ENCODE measurements at regions not wholly inside any gene's neighbourhood (a gene's known extent, or its start where the extent isn't known, plus 50 kb on each side); places are given as distances from the start of the nearest gene placed in this dataset.

DNA sequence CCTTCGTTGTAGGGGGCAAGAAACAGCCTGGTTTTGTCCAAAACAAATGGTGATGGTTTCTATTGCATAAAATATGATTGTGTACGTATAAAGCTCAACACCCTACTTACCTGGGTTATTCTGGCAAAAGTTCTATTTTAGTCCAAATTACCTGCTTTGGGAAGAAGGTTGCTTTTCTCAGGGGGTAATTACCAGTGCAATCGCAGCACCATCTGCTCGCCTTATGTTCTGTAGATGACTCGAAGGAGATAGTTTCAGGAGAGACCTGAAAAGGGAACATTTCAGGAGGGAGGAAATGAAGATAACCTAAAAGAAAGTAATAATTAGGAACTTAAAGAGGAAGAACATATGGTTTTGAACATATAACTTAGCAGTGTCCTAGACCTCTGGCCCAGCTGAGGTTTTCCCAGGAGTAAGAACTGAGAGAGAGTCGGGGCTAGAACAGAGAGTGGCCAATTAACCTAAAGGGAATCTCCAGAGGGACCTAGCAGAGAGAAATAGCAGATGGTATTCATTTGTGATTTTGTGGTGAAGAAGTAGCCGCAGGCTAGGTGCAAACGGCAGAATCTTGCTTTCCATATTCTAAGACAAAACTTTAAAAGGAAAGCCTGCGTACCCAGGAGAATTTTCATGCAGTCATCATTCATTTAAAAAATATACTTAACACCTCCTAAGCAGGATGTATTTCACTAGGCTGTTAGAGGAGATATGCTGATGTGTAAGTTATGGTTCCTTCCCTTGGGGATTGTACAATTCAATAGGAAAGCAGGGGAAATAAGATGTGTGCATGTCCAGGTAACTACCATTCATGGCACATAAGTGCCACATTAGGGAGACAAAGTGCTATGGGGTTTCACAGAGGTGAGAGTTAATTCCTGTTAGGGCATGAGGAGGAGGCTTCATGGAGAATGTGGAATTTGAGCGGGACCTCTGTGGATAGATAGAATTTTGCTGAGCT lies 113.0 kb upstream of the SLC10A2 start:
- ChIA-PET CTCF (no interaction called here), POLR2A (no interaction called here)
- no peaks in the 10 kb centered on the region for H3K4me1 ChIP-seq (ENCODE audit: control insufficient read depth in 1 of 2, extremely low read depth in 1 of 2, insufficient read depth in 2 of 2, low read length in 2 of 2)
- Mint-ChIP-seq H3K4me3 (no peak overlapping the region), H3K9me3 (peaks cover 0 to 3% (median 0%) of the 10 kb centered on the region in 3 donors), H3K36me3 (no peaks in the 10 kb centered on the region), H3K27me3 (no peaks in the 10 kb centered on the region), H3K4me1 (no peaks in the 10 kb centered on the region), H3K27ac (no peak overlapping the region)
- ATAC-seq (replicated peaks in 1 of 4) (no peak), DNase-seq (no peak)
- H3K4me3 ChIP-seq (ENCODE audit: control insufficient read depth in 1 of 2, extremely low read depth in 1 of 2, low read length in 1 of 2) = no peak overlapping the region
- no peaks in the 10 kb centered on the region for H3K9me3 ChIP-seq
- H3K27ac ChIP-seq (ENCODE audit: low read length) = no peak overlapping the region
- WGBS (ENCODE audit: insufficient coverage) = 79% methylated on average over 2 of the region's 10 CpGs
- no peaks in the 10 kb centered on the region for H3K36me3 ChIP-seq (ENCODE audit: control insufficient read depth in 2 of 2, extremely low read depth in 1 of 2, insufficient read depth in 1 of 2, low read length in 1 of 2)
- no peaks in the 10 kb centered on the region for H3K27me3 ChIP-seq (replicated peaks in 1 of 2; ENCODE audit: control insufficient read depth in 2 of 2, extremely low read depth in 1 of 2, insufficient read depth in 2 of 2, low read length in 1 of 2)

DNA sequence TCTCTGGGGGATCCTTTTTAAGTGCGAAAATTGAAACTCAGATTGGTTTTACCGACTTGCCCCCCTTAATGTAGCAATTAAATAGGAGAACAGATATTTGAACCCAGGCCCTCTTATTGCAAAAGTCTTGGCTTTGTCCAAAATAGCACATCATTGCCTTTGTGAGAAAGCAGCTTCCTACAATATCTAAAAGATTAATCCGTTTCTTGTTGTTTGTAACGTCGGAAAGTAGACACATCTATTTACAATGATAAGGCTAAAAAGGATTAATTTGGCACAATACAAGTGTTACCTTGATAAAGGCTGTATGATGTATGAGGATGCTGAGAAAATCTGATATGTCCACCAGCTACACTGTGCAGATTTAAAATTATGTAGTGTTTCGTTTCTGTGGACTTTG lies 108.7 kb upstream of the SLC10A2 start:
- POLR2A ChIA-PET = no interaction called here
- Histone ChIP-seq H3K27me3 (replicated peaks in 1 of 2; ENCODE audit: control insufficient read depth in 2 of 2, extremely low read depth in 1 of 2, insufficient read depth in 2 of 2, low read length in 1 of 2) (no peaks in the 10 kb centered on the region), H3K27ac (ENCODE audit: low read length) (no peak overlapping the region), H3K4me1 (ENCODE audit: control insufficient read depth in 1 of 2, extremely low read depth in 1 of 2, insufficient read depth in 2 of 2, low read length in 2 of 2) (no peaks in the 10 kb centered on the region), H3K9me3 (no peaks in the 10 kb centered on the region), H3K36me3 (ENCODE audit: control insufficient read depth in 2 of 2, extremely low read depth in 1 of 2, insufficient read depth in 1 of 2, low read length in 1 of 2) (no peaks in the 10 kb centered on the region), H3K4me3 (ENCODE audit: control insufficient read depth in 1 of 2, extremely low read depth in 1 of 2, low read length in 1 of 2) (no peak overlapping the region)
- DNase-seq (no peak), ATAC-seq (replicated peaks in 1 of 4) (no peak)
- Mint-ChIP-seq H3K27me3 (no peaks in the 10 kb centered on the region), H3K4me1 (no peaks in the 10 kb centered on the region), H3K9me3 (peaks cover 0 to 7% (median 0%) of the 10 kb centered on the region in 3 donors), H3K4me3 (no peak overlapping the region), H3K27ac (no peak overlapping the region), H3K36me3 (no peaks in the 10 kb centered on the region)
- CTCF ChIA-PET = no interaction called here
- WGBS (ENCODE audit: insufficient coverage) = 100% methylated on average over 2 of the region's 6 CpGs

GRCh38 chr13:103168901-103169508 lies 102.8 kb upstream of the SLC10A2 start:
- Histone ChIP-seq H3K9me3 (no peaks in the 10 kb centered on the region), H3K27ac (ENCODE audit: low read length) (no peak overlapping the region), H3K4me3 (ENCODE audit: control insufficient read depth in 1 of 2, extremely low read depth in 1 of 2, low read length in 1 of 2) (no peak overlapping the region), H3K27me3 (replicated peaks in 1 of 2; ENCODE audit: control insufficient read depth in 2 of 2, extremely low read depth in 1 of 2, insufficient read depth in 2 of 2, low read length in 1 of 2) (no peaks in the 10 kb centered on the region), H3K36me3 (ENCODE audit: control insufficient read depth in 2 of 2, extremely low read depth in 1 of 2, insufficient read depth in 1 of 2, low read length in 1 of 2) (no peaks in the 10 kb centered on the region), H3K4me1 (ENCODE audit: control insufficient read depth in 1 of 2, extremely low read depth in 1 of 2, insufficient read depth in 2 of 2, low read length in 2 of 2) (no peaks in the 10 kb centered on the region)
- ChIA-PET POLR2A (no interaction called here), CTCF (no interaction called here)
- Mint-ChIP-seq H3K4me1 (no peaks in the 10 kb centered on the region), H3K36me3 (no peaks in the 10 kb centered on the region), H3K9me3 (peaks cover 0 to 22% (median 8%) of the 10 kb centered on the region in 3 donors), H3K27me3 (no peaks in the 10 kb centered on the region), H3K4me3 (no peak overlapping the region), H3K27ac (no peak overlapping the region)
- ATAC-seq (replicated peaks in 1 of 4) (no peak), DNase-seq (no peak)
- WGBS (ENCODE audit: insufficient coverage) = no CpG with 5 or more reads among the region's 16 CpGs

DNA sequence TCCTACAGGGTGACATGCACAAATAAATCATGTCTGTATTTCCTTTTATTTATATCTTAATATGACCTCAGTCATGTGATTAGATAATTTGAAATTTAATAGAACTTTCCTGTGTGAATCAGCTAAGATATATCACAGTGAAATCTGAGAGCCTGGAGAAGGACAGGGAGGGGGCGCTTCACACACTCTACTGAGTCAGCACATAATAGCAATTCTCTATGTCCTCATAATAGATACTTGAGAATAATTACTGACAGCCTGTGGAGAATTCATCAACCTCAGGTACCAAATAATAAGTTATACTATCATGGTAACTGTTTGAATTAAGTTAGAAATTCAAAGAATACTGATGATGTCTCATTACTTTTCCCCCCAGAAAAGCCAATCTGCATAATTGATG lies 98.0 kb upstream of the SLC10A2 start:
- WGBS (ENCODE audit: insufficient coverage) = no CpG with 5 or more reads among the region's 1 CpG
- H3K27ac ChIP-seq (ENCODE audit: low read length) = no peak overlapping the region
- H3K9me3 ChIP-seq = no peaks in the 10 kb centered on the region
- ATAC-seq (replicated peaks in 1 of 4) (no peak), DNase-seq (no peak)
- peaks cover 0 to 15% (median 8%) of the 10 kb centered on the region in 3 donors for H3K9me3 Mint-ChIP-seq
- H3K4me3 Mint-ChIP-seq = no peak overlapping the region
- CTCF ChIA-PET = no interaction called here
- H3K27me3 ChIP-seq (replicated peaks in 1 of 2; ENCODE audit: control insufficient read depth in 2 of 2, extremely low read depth in 1 of 2, insufficient read depth in 2 of 2, low read length in 1 of 2) = no peaks in the 10 kb centered on the region
- no peaks in the 10 kb centered on the region for H3K36me3 ChIP-seq (ENCODE audit: control insufficient read depth in 2 of 2, extremely low read depth in 1 of 2, insufficient read depth in 1 of 2, low read length in 1 of 2)
- POLR2A ChIA-PET = no interaction called here
- H3K4me3 ChIP-seq (ENCODE audit: control insufficient read depth in 1 of 2, extremely low read depth in 1 of 2, low read length in 1 of 2) = no peak overlapping the region
- no peaks in the 10 kb centered on the region for H3K4me1 ChIP-seq (ENCODE audit: control insufficient read depth in 1 of 2, extremely low read depth in 1 of 2, insufficient read depth in 2 of 2, low read length in 2 of 2)
- no peak overlapping the region for H3K27ac Mint-ChIP-seq
- no peaks in the 10 kb centered on the region for H3K36me3 Mint-ChIP-seq
- no peaks in the 10 kb centered on the region for H3K4me1 Mint-ChIP-seq
- H3K27me3 Mint-ChIP-seq = peaks cover 0 to 4% of the 10 kb centered on the region in 2 donors

GRCh38 chr13:103161476-103161875 lies 95.3 kb upstream of the SLC10A2 start:
- no peaks in the 10 kb centered on the region for H3K36me3 Mint-ChIP-seq
- DNase-seq (no peak), ATAC-seq (replicated peaks in 1 of 4) (no peak)
- Histone ChIP-seq H3K9me3 (no peaks in the 10 kb centered on the region), H3K36me3 (ENCODE audit: control insufficient read depth in 2 of 2, extremely low read depth in 1 of 2, insufficient read depth in 1 of 2, low read length in 1 of 2) (no peaks in the 10 kb centered on the region), H3K27ac (ENCODE audit: low read length) (no peak overlapping the region), H3K4me3 (ENCODE audit: control insufficient read depth in 1 of 2, extremely low read depth in 1 of 2, low read length in 1 of 2) (no peak overlapping the region), H3K27me3 (replicated peaks in 1 of 2; ENCODE audit: control insufficient read depth in 2 of 2, extremely low read depth in 1 of 2, insufficient read depth in 2 of 2, low read length in 1 of 2) (no peaks in the 10 kb centered on the region), H3K4me1 (ENCODE audit: control insufficient read depth in 1 of 2, extremely low read depth in 1 of 2, insufficient read depth in 2 of 2, low read length in 2 of 2) (no peaks in the 10 kb centered on the region)
- peaks cover 0 to 4% of the 10 kb centered on the region in 2 donors for H3K27me3 Mint-ChIP-seq
- WGBS (ENCODE audit: insufficient coverage) = 43% methylated on average over 3 of the region's 3 CpGs
- CTCF ChIA-PET = no interaction called here
- no peak overlapping the region for H3K27ac Mint-ChIP-seq
- H3K9me3 Mint-ChIP-seq = peaks cover 0 to 7% (median 0%) of the 10 kb centered on the region in 3 donors
- POLR2A ChIA-PET = no interaction called here
- no peaks in the 10 kb centered on the region for H3K4me1 Mint-ChIP-seq
- no peak overlapping the region for H3K4me3 Mint-ChIP-seq

DNA sequence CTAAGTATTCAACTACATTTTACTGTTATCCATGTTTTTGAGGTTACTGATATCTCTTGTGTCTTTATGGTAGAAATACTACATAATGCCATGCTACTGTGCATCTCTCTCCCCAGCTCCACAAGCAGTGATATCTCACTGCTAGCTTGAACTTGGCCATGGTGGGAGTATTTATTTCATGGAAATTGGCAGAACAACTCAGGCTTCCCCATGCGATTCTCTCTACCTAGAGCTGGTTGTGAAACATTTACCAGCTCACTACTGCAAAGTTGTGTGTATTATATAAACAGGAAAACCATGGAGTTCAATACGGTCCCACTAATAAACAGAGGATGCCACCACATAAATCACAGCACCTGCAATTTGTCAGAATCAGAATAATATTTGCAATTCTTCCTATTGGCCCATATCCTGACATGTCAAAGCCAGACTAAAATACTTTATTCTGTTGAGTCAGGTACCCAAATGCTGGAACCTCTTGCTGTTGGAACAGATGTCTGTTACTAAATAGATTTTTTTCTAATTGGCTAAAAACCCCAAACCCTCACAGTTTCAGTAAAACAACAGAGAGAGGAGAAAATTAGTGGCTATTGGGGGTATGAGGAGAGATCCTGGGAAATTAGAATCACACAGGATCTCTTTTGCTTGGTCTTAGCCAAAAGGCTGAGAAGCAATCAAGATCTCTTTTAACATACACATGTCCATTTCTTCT lies 91.4 kb upstream of the SLC10A2 start:
- ChIA-PET POLR2A (no interaction called here), CTCF (no interaction called here)
- Histone ChIP-seq H3K27me3 (replicated peaks in 1 of 2; ENCODE audit: control insufficient read depth in 2 of 2, extremely low read depth in 1 of 2, insufficient read depth in 2 of 2, low read length in 1 of 2) (no peaks in the 10 kb centered on the region), H3K4me1 (ENCODE audit: control insufficient read depth in 1 of 2, extremely low read depth in 1 of 2, insufficient read depth in 2 of 2, low read length in 2 of 2) (no peaks in the 10 kb centered on the region), H3K4me3 (ENCODE audit: control insufficient read depth in 1 of 2, extremely low read depth in 1 of 2, low read length in 1 of 2) (no peak overlapping the region), H3K27ac (ENCODE audit: low read length) (no peak overlapping the region), H3K9me3 (no peaks in the 10 kb centered on the region), H3K36me3 (ENCODE audit: control insufficient read depth in 2 of 2, extremely low read depth in 1 of 2, insufficient read depth in 1 of 2, low read length in 1 of 2) (no peaks in the 10 kb centered on the region)
- no peak for ATAC-seq (replicated peaks in 1 of 4)
- Mint-ChIP-seq H3K27me3 (peaks cover 0 to 4% of the 10 kb centered on the region in 2 donors), H3K4me1 (no peaks in the 10 kb centered on the region), H3K36me3 (no peaks in the 10 kb centered on the region), H3K9me3 (no peaks in the 10 kb centered on the region), H3K4me3 (no peak overlapping the region), H3K27ac (no peak overlapping the region)
- 60% methylated on average over 1 of the region's 2 CpGs for WGBS (ENCODE audit: insufficient coverage)
- DNase-seq = no peak
